CD4-positive, alpha-beta T cell treated with Interleukin-21 for 1 hour (primary cell): ENCODE measurements at regions not wholly inside any gene's neighbourhood (a gene's known extent, or its start where the extent isn't known, plus 50 kb on each side); places are given as distances from the start of the nearest gene placed in this dataset.

Experiments used
- DNase-seq: peaks from one replicate; pipeline ENCODE4 v3.0.0-alpha.2; 2020

DNA sequence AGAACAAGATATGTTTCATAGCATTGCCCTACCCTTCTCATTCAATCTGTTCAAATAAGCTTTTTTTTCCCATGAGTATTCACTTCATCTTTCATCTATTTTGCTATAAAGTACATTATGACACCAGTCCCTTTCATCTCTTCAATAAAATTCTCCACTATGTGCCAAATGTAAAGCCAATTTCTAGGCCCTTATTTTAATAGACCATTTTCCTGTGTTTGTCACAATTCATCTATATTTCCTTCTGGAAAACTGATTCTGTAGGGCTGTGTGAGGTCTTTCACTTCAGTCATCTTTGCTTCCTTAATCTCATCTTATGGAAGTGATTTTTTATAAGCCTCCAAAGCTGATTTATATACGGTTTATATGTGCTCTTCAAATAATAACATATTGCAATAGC is 992.4 kb upstream of the EYS start:
- no peak for DNase-seq

DNA sequence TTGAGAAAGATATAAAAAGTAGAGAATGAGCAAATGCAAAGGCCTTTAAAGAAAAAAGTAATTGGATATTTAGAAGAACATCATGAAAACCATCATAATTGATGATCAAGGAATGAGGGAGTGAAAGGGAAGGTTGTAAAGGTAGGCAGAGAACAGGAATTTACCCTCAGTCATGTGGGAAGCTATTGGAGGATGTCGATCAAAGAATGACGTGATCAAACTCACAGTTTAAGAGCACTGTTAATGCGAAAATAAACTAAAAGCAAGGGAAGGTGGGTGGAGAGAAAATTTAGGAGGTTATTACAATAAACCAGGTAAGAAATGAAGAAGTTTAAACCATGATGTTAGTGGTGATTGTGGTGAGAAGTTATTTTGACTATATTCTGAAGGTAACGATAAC is 982.6 kb upstream of the EYS start:
- DNase-seq, result no peak

DNA sequence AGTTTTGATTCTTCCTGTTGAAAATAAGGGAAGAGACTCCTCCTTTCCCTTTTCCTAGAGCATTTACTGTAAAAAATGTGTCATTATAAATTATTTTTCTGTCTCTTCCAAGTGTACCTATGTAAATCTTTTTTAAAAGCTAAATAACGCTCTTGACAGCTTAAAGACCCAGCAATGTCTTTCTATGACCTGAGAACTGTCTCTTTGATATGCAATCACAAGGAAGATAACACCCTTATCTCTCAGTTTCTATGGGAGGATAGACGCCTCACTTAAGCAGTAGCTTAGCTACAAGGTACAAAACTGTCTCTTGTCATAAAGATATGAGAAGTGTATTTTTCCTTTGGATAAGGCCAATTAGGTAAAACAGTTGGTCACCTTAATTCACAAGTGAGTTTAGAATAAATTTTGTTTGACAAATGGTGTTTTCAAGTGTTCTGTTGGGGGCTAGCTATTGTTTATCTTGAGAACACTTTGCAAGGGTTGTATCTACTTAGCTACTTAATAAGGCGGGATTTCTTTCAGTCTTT is 980.6 kb upstream of the EYS start:
- no peak for DNase-seq

DNA sequence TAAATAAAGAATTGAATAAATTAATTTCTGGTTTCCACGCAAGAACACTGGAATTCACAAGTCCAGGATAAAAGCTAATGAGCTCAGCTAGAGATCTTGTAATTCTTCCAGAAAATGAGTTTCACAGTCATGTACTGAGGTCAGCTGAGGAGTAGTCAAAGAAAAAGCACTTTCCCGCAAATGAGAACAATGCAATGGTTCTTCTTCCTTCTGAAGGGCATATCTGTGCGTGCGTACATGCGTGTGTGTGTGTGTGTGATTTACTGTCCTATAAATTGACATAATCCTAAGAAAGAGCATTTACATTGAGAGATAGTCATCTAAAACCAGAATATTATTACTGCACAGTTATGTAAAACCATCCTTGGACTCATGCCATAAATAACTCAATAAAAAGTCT is 968.9 kb upstream of the EYS start:
- no peak for DNase-seq

DNA sequence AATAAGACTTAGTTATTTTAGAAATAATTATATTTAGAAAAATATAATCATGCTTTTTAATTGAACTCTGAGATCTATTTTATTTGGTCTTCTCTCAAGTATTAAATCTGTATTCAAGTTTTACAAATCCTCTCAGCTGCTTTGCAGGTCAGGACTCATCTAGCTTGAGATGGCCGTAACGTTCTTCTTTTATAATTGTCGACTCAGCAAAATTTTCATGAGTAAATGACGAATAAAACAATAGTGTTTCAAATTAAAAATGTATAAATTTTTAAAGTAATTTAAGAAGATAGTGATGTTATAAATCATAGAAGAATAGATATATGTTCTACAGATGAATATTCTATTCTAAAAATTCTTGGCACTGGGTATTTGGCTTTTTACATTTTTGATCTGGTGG is 957.1 kb upstream of the EYS start:
- no peak for DNase-seq

DNA sequence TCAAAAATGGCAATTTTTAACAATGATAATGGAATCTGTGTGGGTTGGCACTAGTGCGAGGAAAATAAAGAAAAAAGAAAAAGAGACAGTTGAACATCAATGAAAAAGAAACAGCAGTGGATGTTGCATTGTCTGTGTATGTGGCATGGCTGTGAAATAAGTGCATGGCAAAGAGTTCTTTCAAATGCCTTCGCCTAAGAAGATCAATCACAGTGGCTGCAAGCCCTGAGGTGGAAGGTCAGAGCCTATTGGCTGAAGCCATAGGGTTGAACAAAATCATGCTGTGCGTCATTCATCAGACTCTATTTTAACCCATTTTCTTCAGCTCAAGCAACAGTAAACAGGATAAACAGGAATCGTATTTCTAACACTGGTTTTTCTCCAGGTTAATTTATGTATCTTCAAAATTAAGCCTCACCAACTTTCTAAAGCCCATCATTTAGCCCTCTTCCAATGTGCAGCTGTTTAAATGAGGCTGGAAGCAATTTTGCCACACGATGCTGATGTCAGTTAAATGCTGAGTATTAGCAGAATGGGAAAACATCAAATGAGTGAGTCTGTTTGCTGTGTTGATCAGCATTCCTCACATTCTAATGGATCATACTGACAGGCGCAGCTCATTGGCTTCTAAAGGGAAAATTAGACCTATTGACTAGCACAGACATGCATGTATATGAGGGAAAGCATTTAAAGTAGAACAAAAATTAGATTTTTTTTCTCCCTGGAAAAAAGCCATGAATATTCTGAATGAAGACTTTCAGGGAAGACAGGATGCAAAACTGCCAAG is 955.9 kb upstream of the EYS start:
- DNase-seq, result no peak

DNA sequence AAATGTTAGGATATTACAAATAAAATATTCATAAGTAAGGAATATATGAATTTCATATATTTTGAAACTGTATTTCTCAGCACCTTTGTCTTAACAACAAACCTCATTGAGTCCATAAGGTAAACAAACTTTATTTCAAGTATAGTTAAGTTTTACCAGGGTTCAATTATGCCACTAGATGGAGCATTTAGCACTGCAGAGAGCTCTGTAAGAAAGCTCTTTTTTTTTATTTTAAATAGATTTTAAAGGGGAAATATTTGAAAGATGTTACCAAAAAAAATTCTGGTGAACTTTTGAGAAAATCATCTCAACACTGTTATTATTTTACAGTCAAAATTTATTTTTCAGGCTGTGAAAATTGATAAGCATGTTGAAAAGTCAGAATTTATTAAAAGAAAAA is 955.2 kb upstream of the EYS start:
- no peak for DNase-seq

DNA sequence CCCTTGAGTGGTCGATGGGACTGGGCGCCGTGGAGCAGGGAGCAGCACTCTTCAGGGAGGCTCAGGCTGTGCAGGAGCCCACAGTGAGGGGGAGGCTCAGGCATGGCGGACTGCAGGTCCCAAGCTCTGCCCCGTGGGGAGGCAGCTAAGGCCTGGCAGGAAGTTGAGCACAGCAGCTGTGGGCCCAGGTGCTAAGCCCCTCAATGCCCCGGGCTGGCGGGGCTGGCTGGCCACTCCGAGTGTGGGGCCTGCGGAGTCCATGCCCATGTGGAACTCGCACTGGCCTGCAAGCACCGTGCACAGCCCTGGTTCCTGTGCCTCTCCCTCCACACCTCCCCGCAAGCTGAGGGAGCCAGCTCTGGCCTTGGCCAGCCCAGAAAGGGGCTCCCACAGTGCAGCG is 948.4 kb upstream of the EYS start:
- DNase-seq, result no peak

DNA sequence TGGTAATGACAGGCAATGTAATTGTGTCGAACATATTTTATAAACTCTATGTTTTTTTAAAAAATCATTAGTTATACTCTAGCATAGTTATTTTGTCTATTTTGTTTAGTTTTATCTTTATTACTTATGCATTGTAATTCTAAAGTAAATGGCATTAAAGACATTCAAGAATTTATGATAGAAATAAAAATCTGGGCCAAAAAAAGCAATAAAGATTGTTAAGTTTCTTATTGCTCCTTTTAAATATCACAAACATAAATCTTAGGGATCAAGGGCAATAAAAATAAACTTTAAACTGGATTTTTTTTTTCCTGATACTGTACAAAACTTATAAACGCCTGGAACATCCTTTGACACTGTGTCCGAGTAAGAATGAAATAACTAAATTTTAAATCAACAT is 931.5 kb upstream of the EYS start:
- no peak for DNase-seq

DNA sequence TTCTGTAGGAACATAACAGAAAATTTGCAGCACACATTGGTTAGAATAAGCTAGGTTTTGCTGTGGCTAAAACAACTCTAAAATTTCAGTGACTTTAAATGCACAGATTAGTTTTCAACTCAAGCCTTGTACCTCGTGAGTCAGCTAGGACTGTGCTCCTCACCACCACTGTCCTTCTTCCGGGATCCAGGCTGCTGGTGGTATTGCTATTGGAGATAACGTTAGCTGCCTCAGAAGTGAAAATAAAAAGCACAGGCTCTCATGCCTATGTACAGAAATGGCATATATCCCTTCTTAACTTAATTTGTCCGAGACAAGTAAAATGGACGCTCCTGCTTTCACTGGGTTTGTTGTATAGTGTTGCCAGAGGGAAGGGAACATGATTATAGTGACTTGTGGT is 931.1 kb upstream of the EYS start:
- DNase-seq, result no peak

DNA sequence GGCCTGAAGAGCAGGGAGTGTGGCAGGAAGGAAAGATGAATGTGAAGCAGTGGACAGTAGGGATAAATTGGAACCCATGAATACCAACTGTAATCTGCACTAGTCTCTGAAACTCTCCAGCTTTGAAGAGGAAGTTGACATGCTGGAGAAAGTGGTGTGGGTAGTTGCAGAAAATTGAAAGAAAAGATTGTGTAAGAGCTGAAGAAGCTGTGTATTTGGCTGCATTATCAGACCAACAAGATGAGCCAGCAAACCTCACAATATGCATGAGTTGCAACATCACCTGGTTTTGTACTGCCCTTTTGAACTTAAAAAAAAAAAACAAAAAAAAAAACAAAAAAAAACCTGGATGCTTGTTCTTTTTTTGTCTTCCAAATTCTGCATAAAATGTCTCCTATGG is 921.9 kb upstream of the EYS start:
- DNase-seq, result no peak

DNA sequence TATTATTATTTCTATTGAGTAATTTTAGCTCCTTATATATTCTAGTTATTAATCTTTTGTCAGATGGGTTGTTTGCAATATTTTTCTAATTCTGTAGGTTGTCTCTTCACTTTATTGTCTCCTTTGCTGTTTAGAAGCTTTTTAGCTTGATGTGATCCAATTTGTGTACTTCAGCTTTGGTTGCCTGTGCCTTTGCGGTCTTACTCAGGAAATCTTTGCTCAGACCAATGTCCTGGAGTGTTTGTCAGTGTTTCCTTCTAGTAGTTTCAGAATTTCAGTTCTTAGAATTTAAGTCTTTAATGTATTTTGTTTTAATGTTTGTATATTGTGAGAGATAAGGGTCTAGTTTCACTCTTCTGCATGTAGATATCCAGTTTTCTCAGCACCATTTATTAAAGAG is 916.0 kb upstream of the EYS start:
- DNase-seq, result no peak

DNA sequence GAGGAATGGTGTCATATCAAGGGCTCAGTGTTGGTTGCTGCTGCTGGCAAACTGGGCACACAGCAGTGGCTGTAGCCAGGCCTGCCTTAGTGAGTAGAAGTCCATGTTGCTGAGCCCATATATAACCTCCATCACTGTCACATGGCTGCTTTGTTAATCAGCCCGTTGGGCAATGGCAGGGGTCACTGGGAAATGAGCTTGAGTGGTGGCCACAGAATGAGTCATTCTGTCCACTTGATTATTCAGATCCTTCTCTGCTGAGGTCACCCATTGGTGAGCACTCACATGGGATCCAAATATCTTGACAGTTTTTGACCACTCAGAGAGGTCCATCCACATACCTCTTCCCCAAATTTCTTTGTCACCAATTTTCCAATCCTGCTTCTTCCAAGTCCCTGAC is 898.9 kb upstream of the EYS start:
- no peak for DNase-seq

DNA sequence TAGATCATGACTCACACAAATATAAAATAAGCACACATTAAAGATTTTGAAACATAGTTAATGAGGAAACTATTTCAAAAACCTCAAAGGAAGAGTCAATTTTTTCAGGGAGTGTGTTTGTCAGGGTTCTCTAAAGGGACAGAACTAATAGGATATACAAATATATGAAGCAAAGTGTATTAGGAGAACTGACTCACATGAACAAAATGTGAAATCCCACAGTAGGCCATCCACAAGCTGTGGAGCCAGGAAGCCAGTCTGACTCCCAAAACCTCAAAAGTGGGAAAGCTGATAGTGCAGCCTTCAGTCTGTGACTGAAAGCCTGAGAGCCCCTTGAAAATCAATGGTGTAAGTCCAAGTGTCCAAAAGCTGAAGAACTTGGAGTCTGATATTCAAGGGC is 898.0 kb upstream of the EYS start:
- no peak for DNase-seq

DNA sequence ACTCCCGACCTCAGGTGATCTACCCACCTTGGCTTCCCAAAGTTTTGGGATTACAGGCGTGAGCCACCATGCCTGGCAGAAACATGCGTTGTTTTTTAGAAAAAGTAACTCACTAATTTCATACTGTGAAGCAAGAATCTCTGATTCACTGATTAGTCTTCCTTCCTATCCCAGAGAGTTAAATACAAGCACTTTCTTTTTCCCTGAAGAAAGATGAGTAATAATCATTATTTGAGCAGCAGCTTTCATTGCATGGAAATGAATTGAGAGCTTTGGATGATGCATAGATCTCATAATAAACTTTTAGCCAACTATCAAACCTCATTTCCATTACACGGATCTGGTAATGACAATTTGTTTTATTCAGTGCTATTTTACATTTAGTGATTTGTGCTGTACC is 892.5 kb upstream of the EYS start:
- no peak for DNase-seq

DNA sequence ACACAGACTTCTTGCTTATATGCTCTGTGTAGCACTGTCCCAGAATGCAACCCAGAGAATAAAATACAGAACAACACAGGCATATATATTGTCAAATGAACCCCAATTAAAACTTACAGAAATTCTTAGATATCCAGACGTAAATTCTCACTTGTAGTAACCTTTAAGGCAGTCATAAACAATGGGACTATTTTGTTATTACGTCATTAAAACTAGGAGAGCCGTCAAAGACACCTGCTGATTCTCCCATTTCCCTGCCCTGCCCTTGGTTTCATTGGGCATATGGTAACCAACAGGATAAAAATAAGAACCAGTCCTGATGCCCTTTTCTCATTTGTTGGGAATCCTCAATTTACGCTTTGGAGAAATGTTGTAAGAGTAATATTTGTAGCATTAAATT is 871.3 kb upstream of the EYS start:
- DNase-seq, result no peak

DNA sequence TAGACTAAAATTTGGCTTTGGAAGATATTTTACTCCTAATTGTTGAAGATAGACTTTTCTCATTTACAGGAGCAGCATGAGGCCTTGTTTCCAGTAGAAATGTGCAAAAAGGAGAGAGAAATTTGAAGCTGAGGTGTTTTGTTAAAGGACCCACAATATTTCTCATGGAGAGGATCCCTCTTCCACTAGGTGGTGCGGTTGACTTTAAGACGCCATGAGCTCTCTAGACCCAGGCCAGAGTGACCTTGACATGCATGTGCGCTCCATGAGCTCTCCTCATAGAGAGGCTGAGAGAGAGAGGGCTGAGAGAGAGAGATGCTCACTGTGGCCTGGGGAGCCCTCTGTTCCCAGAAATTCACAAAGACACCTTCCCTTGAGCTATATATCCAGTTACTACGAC is 861.2 kb upstream of the EYS start:
- DNase-seq, result no peak

DNA sequence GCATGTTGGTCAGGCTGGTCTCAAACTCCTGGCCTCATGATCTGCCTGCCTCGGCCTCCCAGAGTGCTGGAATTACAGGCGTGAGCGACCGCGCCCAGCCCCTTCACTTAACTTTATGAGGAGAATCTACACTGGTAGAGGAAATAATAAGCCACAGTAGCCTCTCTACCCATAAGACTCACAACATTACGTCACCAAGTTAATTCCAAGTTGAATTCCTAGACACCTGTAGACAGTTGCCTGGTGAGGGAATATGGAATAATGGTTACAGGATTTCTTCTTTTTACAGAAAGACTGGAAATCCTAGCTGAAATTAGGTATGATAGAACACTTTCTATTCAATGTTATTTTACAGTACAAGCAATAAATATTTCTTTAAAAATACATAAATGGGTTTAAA is 854.5 kb upstream of the EYS start:
- no peak for DNase-seq

DNA sequence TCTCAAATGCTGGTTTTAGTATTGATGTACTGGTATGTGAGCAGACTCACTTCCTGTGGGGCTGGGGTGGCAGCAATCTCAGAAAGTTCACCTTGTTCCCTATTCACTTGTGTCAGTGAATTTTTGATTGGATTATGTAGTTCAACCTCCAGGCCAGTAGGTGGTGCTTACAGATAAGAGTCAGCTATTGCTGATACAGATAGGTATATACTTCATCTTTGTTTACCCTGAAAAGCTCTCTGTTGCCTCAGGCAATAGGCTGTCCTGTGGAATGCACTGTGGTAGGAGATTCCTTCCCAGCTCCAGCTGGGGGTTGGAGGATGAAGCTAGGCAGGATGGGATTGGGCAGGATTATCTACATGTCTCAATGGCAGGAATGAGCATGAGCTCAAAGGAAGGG is 851.2 kb upstream of the EYS start:
- no peak for DNase-seq

DNA sequence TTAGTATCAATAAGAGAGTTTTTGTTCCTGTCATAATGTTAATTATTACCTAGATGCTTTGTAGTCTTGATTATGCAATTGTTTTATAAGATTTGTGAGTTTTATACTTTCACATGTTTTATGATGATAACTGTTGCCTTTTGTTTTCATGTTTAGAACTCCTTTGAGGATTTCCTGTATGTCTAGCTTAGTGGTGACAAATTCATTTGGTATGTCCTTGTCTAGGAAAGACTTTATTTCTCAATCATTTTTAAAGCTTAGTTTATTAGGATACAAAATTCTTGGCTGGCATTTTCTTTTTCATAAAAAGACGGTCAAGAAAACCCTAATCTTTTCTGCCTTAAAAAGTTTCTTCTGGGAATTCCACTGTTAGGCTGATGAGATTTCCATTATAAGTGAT is 849.9 kb upstream of the EYS start:
- no peak for DNase-seq

DNA sequence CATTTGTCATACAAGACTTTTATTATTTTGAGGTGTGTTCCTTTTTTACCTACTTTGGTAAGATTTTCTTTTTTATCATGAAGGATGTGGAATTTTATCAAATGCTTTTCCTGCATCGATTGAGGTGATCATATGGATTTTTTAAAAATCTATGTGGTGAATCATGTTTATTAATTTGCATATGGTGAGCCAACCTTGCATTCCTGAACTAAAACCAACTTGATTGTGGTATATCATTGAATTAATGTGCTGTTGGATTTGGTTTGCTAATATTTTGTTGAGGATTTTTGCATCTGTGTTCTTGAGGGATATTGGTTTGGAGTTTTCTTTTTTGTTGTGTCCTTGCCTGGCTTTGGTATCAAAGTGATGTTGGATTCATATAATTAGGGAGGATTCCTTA is 848.1 kb upstream of the EYS start:
- DNase-seq, result no peak

DNA sequence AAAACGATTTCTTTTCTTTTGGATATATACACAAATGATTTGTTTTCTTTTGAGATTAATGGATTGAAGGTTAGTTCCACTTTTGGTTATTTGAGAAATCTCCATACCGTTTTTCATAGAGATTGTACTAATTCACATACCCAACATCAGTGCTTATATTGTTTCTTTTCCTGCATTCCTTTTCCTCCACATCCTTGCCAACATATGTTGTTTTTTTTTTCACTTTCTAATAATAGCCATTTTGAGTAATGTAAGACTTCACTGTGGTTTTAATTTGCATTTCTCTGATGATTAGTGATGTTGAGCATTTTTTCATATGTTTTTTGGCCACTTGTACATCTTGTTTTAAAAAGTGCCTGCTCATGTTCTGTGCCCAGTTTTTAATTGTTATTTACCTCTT is 846.4 kb upstream of the EYS start:
- no peak for DNase-seq

DNA sequence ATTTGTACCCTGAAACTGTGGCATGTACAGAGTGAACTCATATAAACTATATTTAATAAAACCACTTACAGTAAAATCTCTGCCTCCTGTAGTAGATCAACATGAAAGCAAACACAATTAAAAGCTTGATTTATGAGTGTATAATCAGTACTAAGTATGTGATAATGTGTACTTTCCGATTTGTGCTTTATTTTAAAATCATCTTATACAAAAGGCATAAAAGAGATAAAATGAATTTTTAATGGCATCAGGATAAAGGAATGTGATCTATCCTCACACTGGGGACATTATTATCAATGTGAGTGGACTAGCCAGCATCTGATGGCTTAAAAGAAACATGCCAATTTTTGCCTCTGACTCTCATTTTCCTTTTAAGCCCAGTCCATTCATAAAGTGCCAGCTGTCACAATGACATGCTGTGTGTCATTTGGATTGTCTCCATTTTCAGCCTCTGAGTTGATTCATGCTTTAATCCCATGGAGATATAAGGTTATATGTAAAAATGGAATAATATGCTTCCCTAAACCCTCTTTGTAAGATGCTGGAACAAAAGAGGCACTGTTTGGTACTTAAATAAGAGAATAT is 831.6 kb upstream of the EYS start:
- no peak for DNase-seq

DNA sequence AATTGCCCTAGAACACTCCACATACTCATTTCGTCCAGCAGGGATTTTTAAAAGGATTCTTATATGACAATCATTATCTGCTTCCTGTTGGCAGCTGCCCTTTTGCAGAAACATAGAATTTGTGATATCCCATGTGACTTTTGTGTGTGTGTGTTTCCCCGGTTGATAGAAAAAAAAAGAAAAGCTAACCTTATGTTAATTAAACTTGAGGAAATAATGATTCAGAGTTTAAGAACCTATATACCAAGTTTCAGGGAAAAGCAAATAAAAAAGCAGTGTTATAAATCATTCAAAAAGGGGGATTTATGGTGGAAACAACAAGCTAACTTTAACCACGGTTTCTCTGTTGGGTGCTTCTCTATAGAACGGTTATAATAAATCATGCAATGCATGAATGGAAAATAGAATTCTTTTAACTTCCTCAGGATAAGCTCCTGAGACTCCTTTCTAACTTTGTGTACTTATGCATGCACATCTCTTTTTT is 826.9 kb upstream of the EYS start:
- no peak for DNase-seq

DNA sequence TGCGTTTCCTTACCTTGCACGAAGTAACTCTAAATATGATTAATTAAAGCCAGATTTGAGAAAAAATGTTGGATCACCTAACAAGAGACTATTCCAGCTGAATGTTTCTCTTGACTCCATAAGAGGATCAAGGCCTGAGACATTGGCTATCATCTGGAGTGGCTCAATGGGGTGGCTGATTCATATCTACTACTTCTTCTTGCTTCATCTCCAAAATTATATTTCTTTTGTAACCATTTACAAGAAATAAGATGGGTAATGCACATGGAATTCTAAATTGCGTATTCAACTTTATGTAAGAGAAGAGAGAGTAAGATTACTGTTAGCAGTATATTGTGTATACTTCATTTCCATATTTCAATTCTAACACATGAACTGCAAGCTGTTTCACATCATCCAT is 819.0 kb upstream of the EYS start:
- DNase-seq, result no peak
